GM18507 (cell line): ENCODE measurements at regions not wholly inside any gene's neighbourhood (a gene's known extent, or its start where the extent isn't known, plus 50 kb on each side); places are given as distances from the start of the nearest gene placed in this dataset.
"Not testable (repeated sequence)": the region's sequence is repeated elsewhere in the genome, so short reads cannot be mapped to it uniquely, and the experiment has no call there.

Experiments used
- DNase-seq: peaks from one replicate; pipeline ENCODE4 v3.0.0; 2011; ENCODE audit warnings: low read depth; ENCODE audit not compliant: insufficient read length; ENCODE audit errors: extremely low spot score
- FAIRE-seq: peaks from 2 replicates; lab custom pipeline; 2011; peaks lifted over from hg19 to GRCh38; lab: Jason Lieb, UNC

DNA sequence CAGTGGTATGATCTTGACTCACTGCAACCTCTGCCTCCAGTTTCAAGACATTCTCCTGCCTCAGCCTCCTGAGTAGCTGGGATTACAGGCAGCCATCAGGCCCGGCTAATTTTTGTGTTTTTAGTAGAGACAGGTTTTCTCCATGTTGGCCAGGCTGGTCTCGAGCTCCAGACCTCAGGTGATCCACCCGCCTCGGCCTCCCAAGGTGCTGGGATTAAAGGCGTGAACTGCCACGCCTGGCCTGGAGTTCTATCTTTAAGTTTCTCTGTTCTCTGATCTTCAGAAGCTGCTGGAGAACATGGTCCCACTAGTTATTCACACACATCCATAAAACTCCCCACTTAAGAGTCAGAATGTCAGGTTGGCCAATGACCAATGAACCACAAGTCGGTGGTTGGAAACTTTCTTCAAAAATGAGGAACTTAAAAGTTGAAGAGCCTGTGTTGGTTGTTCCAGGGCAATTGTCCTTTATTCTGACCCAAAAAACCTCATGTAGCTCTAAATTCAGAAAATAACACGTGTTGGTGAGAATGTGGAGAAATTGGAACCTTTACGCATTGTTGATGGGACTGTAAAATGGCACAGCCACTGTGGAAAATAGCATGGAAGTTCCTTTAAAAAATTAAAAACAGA is 55.9 kb upstream of the PIK3CB start:
- no peak for DNase-seq
- peak; percentile 26 for FAIRE-seq

DNA sequence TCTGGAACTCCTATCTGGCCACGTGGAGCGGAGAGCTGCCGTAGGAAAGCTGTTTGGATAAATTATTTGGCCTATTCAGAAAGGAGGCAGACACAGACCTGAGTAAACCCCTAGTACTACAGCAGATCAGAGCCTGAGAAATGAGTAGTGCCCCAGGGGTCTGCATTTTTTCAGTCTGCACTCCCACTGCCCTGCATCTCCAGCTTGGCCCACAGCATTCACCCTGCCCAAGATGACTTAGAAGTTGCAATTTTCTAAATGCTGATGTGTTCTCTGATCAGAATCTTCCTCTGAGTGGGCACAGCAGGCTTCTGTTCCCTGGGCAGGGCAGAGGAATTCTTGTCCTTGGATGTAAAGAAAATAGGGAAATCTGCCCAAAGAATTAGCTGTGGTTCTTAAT is 55.1 kb upstream of the PIK3CB start:
- no peak for FAIRE-seq
- no peak for DNase-seq

DNA sequence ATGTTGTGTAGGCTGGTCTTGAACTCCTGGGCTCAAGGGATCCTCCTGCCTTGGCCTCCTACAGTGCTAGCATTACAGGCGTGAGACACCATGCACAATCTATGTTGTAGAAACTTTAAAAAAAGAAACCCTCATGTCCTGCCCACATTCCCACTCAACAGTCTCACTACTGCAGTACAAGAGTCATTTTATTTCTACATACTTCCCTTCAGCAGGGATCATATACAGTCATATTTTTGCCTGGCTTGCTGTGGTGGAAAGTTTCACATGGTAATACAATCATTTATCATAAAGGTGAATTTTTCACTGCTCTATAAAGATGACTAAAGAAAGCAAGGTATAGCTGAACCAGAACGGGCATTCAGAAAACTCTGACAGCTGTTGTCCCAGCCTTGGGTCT is 53.8 kb upstream of the PIK3CB start:
- DNase-seq (no peak), FAIRE-seq (no peak)

DNA sequence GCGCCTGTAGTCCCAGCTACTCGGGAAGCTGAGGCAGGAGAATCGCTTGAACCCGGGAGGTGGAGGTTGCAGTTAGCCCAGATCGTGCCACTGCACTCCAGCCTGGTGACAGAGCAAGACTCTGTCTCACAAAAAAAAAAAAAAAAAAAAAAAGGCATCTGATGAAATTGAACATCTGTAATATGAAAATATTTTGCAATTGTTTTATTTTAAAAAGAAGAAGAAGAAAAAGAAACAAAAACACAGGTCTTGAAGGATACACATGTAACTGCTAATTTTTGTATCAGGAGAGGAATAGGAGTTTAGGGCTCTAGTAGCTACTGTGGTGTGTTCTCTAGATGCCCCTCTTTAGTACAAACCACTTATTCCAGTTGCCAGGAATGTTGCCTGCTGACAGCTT is 51.4 kb upstream of the PIK3CB start:
- DNase-seq, FAIRE-seq: not testable (repeated sequence)
